ENCODE measurements at regions not wholly inside any gene's neighbourhood (a gene's known extent, or its start where the extent isn't known, plus 50 kb on each side); places are given as distances from the start of the nearest gene placed in this dataset.

GRCh38 chr12:28698553-28698952 is 450.5 kb upstream of the FAR2 start:
- Mint-ChIP-seq H3K27ac (no peak overlapping the region), H3K4me3 (no peak overlapping the region), H3K9me3 (no peaks in the 10 kb centered on the region), H3K4me1 (no peaks in the 10 kb centered on the region), H3K27me3 (ENCODE audit: insufficient read depth, low read depth) (no peaks in the 10 kb centered on the region), H3K36me3 (no peaks in the 10 kb centered on the region)
- H3K9ac ChIP-seq, result no peak overlapping the region
- no peak overlapping the region for H2AFZ ChIP-seq (replicated peaks)
- H3K4me1 ChIP-seq, result no peaks in the 10 kb centered on the region
- H3K79me2 ChIP-seq (ENCODE audit: low read depth), result no peaks in the 10 kb centered on the region
- no peak overlapping the region for H3K4me3 ChIP-seq
- no peaks in the 10 kb centered on the region for H3K9me3 ChIP-seq (ENCODE audit: low read depth)
- no peak for TF ChIP-seq CTCF (IDR thresholded peaks at IDR 0.05)
- TF ChIP-seq EZH2 (IDR thresholded peaks at IDR 0.05), result no peak
- TF ChIP-seq EZH2phosphoT487 (IDR thresholded peaks at IDR 0.05), result no peak
- no peak overlapping the region for H3K4me2 ChIP-seq
- no peaks in the 10 kb centered on the region for H3F3A ChIP-seq (ENCODE audit: low read depth)
- no peak for DNase-seq (ENCODE audit: low spot score)
- H4K20me1 ChIP-seq (ENCODE audit: low read depth), result no peaks in the 10 kb centered on the region
- no peak overlapping the region for H3K27ac ChIP-seq
- no peaks in the 10 kb centered on the region for H3K27me3 ChIP-seq
- no peaks in the 10 kb centered on the region for H3K36me3 ChIP-seq

GRCh38 chr12:28699029-28699428 is 450.0 kb upstream of the FAR2 start:
- no peaks in the 10 kb centered on the region for H3F3A ChIP-seq (ENCODE audit: low read depth)
- no peaks in the 10 kb centered on the region for H3K79me2 ChIP-seq (ENCODE audit: low read depth)
- H3K27me3 Mint-ChIP-seq (ENCODE audit: insufficient read depth, low read depth), result no peaks in the 10 kb centered on the region
- no peak overlapping the region for H3K4me3 ChIP-seq
- no peak overlapping the region for H3K4me2 ChIP-seq
- DNase-seq (ENCODE audit: low spot score), result no peak
- H3K27ac Mint-ChIP-seq, result no peak overlapping the region
- H2AFZ ChIP-seq (replicated peaks), result no peak overlapping the region
- H3K9me3 Mint-ChIP-seq, result no peaks in the 10 kb centered on the region
- H4K20me1 ChIP-seq (ENCODE audit: low read depth), result no peaks in the 10 kb centered on the region
- TF ChIP-seq EZH2phosphoT487 (IDR thresholded peaks at IDR 0.05) (no peak), CTCF (IDR thresholded peaks at IDR 0.05) (no peak), EZH2 (IDR thresholded peaks at IDR 0.05) (no peak)
- H3K4me1 ChIP-seq, result no peaks in the 10 kb centered on the region
- H3K4me3 Mint-ChIP-seq, result no peak overlapping the region
- H3K9ac ChIP-seq, result no peak overlapping the region
- H3K27me3 ChIP-seq, result no peaks in the 10 kb centered on the region
- H3K4me1 Mint-ChIP-seq, result no peaks in the 10 kb centered on the region
- H3K36me3 Mint-ChIP-seq, result no peaks in the 10 kb centered on the region
- no peaks in the 10 kb centered on the region for H3K9me3 ChIP-seq (ENCODE audit: low read depth)
- no peak overlapping the region for H3K27ac ChIP-seq
- H3K36me3 ChIP-seq, result no peaks in the 10 kb centered on the region

GRCh38 chr12:28700161-28700560 is 448.9 kb upstream of the FAR2 start:
- Mint-ChIP-seq H3K27me3 (ENCODE audit: insufficient read depth, low read depth) (no peaks in the 10 kb centered on the region), H3K36me3 (no peaks in the 10 kb centered on the region), H3K4me1 (no peaks in the 10 kb centered on the region), H3K27ac (no peak overlapping the region), H3K4me3 (no peak overlapping the region), H3K9me3 (no peaks in the 10 kb centered on the region)
- H3K4me3 ChIP-seq, result no peak overlapping the region
- DNase-seq (ENCODE audit: low spot score), result no peak
- H3K4me1 ChIP-seq, result no peaks in the 10 kb centered on the region
- no peak overlapping the region for H3K9ac ChIP-seq
- no peaks in the 10 kb centered on the region for H4K20me1 ChIP-seq (ENCODE audit: low read depth)
- TF ChIP-seq EZH2 (IDR thresholded peaks at IDR 0.05), result no peak
- no peak for TF ChIP-seq CTCF (IDR thresholded peaks at IDR 0.05)
- no peak for TF ChIP-seq EZH2phosphoT487 (IDR thresholded peaks at IDR 0.05)
- H3K27me3 ChIP-seq, result no peaks in the 10 kb centered on the region
- H3K4me2 ChIP-seq, result no peak overlapping the region
- H3K27ac ChIP-seq, result no peak overlapping the region
- H3F3A ChIP-seq (ENCODE audit: low read depth), result no peaks in the 10 kb centered on the region
- H3K9me3 ChIP-seq (ENCODE audit: low read depth), result no peaks in the 10 kb centered on the region
- no peaks in the 10 kb centered on the region for H3K36me3 ChIP-seq
- no peak overlapping the region for H2AFZ ChIP-seq (replicated peaks)
- H3K79me2 ChIP-seq (ENCODE audit: low read depth), result no peaks in the 10 kb centered on the region
